ENCODE measurements at regions not wholly inside any gene's neighbourhood (a gene's known extent, or its start where the extent isn't known, plus 50 kb on each side); places are given as distances from the start of the nearest gene placed in this dataset.

GRCh38 chr11:19394525-19395016, 153.8 kb upstream of the E2F8 start:
- H3K4me1 Mint-ChIP-seq = no peaks in the 10 kb centered on the region
- no peak for TF ChIP-seq CTCF (conservative IDR thresholded peaks at IDR 0.05)
- H3K9me3 Mint-ChIP-seq = no peaks in the 10 kb centered on the region
- peaks cover 2% of the 10 kb centered on the region for H3K36me3 Mint-ChIP-seq (ENCODE audit: low read depth)
- no peak for DNase-seq (ENCODE audit: low read depth, low spot score)
- H3K27ac Mint-ChIP-seq (ENCODE audit: unreplicated experiment) = peak overlapping the region; percentile 1
- H3K4me3 Mint-ChIP-seq = no peak overlapping the region
- H3K27me3 Mint-ChIP-seq (ENCODE audit: low read depth) = no peaks in the 10 kb centered on the region

GRCh38 chr11:19393941-19394340, 153.2 kb upstream of the E2F8 start:
- DNase-seq (ENCODE audit: low read depth, low spot score) = no peak
- no peak for TF ChIP-seq CTCF (conservative IDR thresholded peaks at IDR 0.05)
- Mint-ChIP-seq H3K4me3 (no peak overlapping the region), H3K36me3 (ENCODE audit: low read depth) (peaks cover 2% of the 10 kb centered on the region), H3K27me3 (ENCODE audit: low read depth) (no peaks in the 10 kb centered on the region), H3K4me1 (no peaks in the 10 kb centered on the region), H3K27ac (ENCODE audit: unreplicated experiment) (no peak overlapping the region), H3K9me3 (no peaks in the 10 kb centered on the region)

GRCh38 chr11:19392847-19393518, 152.2 kb upstream of the E2F8 start:
- Mint-ChIP-seq H3K4me3 (no peak overlapping the region), H3K27ac (ENCODE audit: unreplicated experiment) (no peak overlapping the region), H3K27me3 (ENCODE audit: low read depth) (no peaks in the 10 kb centered on the region), H3K36me3 (ENCODE audit: low read depth) (peaks cover 2% of the 10 kb centered on the region), H3K9me3 (no peaks in the 10 kb centered on the region), H3K4me1 (no peaks in the 10 kb centered on the region)
- DNase-seq (ENCODE audit: low read depth, low spot score) = no peak
- no peak for TF ChIP-seq CTCF (conservative IDR thresholded peaks at IDR 0.05)

GRCh38 chr11:19392321-19392720, 151.6 kb upstream of the E2F8 start:
- no peak for TF ChIP-seq CTCF (conservative IDR thresholded peaks at IDR 0.05)
- no peak for DNase-seq (ENCODE audit: low read depth, low spot score)
- peaks cover under 1% of the 10 kb centered on the region for H3K27me3 Mint-ChIP-seq (ENCODE audit: low read depth)
- no peak overlapping the region for H3K4me3 Mint-ChIP-seq
- peaks cover 2% of the 10 kb centered on the region for H3K36me3 Mint-ChIP-seq (ENCODE audit: low read depth)
- H3K4me1 Mint-ChIP-seq = peaks cover under 1% of the 10 kb centered on the region
- H3K9me3 Mint-ChIP-seq = no peaks in the 10 kb centered on the region
- H3K27ac Mint-ChIP-seq (ENCODE audit: unreplicated experiment) = no peak overlapping the region

GRCh38 chr11:19391652-19392051, 150.9 kb upstream of the E2F8 start:
- Mint-ChIP-seq H3K27ac (ENCODE audit: unreplicated experiment) (no peak overlapping the region), H3K4me1 (peaks cover 6% of the 10 kb centered on the region), H3K9me3 (no peaks in the 10 kb centered on the region), H3K36me3 (ENCODE audit: low read depth) (peaks cover 2% of the 10 kb centered on the region), H3K4me3 (no peak overlapping the region), H3K27me3 (ENCODE audit: low read depth) (peaks cover 2% of the 10 kb centered on the region)
- DNase-seq (ENCODE audit: low read depth, low spot score) = no peak
- no peak for TF ChIP-seq CTCF (conservative IDR thresholded peaks at IDR 0.05)
